DMS 273 (cell line): ENCODE measurements at regions not wholly inside any gene's neighbourhood (a gene's known extent, or its start where the extent isn't known, plus 50 kb on each side); places are given as distances from the start of the nearest gene placed in this dataset.
A peak's percentile ranks its signal among the peaks of the same experiment; 100 is the strongest.
"Not testable (repeated sequence)": the region's sequence is repeated elsewhere in the genome, so short reads cannot be mapped to it uniquely, and the experiment has no call there.

ENCODE experiments used
- DNase-seq: peaks from one replicate; lab custom pipeline; 2025; ENCODE audit not compliant: unreplicated experiment; lab: John Stamatoyannopoulos, UW

DNA sequence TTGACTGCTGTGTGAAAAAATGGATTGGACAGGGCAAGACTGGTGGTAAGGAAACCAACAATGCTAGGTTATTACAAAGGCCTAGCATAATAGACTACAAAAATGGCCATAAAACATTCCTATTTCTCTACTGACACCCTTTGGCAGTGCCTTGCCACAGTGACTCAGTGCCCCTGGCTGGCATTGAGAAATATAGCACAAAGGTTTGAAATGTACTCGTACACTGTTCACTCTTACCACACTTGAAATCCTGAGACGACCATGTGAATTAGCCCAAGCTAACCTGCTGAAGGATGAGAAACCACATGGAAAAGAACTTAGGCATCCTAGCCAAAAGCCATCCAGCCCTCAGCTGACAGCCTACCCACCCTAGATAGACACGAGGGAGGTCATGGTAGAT lies 149.8 kb upstream of the PALMD start:
- no peak for DNase-seq

DNA sequence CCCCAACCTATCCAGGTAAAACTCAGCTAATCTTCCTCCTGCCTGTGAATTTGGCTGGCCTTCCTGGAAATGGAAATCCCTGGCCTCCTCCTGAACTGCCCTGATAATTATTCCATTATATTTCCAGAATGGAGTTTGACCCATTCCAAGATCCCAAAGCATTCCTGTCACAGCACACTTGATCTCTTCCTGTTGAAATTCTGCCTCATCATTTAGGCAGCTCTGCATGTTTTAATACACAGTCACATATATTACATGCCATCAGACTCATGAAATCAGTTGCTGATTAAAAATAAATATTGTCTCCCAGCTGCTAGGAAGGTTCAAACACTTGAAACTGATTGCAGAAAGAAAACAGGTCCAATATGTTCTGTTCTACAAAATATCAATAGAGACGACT lies 148.2 kb upstream of the PALMD start:
- no peak for DNase-seq

DNA sequence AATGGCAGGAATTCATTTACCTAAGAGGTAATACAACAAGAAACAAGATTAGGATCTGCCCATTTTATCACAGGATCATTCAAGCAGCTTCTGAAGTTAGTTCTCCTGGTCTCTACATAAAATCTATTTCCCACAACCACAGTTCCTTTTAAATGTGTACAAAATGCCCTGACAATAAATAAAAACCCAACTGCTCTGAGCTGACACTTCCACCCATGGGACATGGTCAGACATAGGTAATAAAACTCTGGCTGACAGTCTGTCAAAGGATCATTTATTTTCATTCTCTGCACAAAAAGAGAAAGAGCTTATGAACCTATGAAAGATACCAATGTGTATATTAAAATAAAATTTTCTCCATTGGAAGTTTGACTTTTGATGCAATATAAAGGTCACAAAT lies 145.4 kb upstream of the PALMD start:
- no peak for DNase-seq

DNA sequence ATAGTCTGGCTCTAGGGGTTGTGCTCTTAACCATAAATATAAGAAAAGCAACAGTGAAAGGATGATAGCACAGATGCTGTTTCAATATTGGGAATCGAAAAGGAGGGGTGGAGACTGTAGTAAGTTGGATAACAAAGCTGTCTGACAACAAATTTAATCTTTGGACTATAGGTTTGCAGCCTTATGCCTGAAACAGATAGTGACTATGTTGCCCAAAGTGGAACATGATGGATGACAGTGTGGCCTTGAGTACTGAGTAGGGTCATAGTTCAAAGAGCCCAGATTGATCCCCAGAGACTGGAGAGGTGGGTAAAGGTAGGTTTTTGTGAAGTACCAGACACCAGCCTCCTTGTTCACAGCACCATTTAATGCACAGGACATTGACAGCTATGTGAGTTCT lies 144.0 kb upstream of the PALMD start:
- DNase-seq = no peak

DNA sequence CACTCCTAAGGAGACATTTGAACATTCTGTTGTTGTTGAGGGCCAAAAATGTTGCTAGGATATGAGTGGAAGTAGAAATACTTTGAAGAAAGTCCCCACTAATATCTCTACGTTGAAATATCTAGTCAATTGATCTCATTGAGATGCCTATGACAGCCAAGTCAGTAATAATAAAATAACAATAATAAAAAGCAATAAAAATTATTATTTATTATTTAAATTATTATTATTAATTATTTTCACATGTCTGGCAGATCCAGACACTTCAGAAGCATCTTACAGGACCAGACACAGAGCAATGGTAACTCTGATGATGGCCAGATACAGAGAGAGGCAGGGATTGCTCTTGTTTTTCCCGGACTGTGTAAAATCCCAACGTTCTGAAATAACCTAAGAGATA lies 143.5 kb upstream of the PALMD start:
- no peak for DNase-seq

GRCh38 chr1:99503276-99503747 lies 142.6 kb upstream of the PALMD start:
- DNase-seq = no peak

DNA sequence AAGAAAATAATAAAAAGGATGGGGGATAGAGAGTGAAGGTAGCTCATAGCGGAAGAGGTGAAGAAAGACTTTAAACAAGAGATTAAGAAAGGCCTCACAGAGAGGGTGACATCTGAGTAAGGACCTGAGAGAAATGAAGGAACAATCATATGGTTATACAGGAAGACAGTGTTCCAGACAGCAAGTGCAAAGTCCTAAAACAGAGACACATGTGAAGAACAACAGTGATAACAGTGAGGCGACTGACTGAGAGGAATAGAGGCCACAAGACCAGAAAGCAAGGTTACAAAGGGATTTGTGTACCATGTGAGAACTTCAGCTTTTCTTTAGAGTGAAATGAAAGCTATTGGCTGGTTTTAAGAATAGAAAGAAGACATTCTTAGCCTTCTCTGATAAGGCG lies 141.6 kb upstream of the PALMD start:
- DNase-seq = no peak

DNA sequence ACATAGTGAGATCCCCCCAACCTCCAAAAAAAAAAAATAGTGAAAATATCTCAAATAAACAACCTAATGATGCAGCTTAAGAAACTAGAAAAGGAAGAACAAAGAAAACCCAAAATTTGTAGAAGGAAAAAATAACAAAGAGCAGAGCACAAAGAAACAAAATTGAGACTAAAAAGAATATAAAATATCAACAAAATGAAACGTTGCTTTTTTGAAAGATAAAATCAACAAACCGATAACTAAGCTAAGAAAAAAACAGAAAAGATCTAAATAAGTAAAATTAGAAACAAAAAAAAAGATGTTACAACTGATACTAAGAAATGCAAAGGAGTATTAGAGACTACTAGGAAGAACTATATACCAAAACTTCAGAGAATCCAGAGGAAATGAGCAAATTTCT lies 139.3 kb upstream of the PALMD start:
- DNase-seq = no peak

- DNase-seq = not testable (repeated sequence)
Measured at GRCh38 chr1:99507446-99507845, 138.5 kb upstream of the PALMD start.

GRCh38 chr1:99507906-99508732 lies 137.8 kb upstream of the PALMD start:
- no peak for DNase-seq

DNA sequence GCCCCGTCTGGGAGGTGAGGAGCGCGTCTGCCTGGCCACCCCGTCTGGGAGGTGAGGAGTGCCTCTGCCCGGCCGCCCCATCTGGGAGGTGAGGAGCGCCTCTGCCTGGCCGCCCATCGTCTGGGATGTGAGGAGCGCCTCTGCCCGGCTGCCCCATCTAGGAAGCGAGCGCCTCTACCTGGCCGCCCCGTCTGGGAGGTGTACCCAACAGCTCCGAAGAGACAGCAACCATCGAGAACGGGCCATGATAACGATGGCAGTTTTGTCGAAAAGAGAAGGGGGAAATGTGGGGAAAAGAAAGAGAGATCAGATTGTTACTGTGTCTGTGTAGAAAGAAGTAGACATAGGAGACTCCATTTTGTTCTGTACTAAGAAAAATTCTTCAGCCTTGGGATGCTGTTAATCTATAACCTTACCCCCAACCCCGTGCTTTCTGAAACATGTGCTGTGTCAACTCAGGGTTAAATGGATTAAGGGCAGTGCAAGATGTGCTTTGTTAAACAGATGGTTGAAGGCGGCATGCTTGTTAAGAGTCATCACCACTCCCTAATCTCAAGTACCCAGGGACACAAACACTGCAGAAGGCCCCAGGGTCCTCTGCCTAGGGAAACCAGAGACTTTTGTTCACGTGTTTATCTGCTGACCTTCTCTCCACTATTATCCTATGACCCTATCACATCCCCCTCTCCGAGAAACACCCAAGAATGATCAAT lies 137.0 kb upstream of the PALMD start:
- DNase-seq = peak; percentile 7

GRCh38 chr1:99514823-99515552 lies 130.9 kb upstream of the PALMD start:
- DNase-seq = not testable (repeated sequence)

GRCh38 chr1:99516141-99516540 lies 129.8 kb upstream of the PALMD start:
- DNase-seq = no peak

GRCh38 chr1:99520121-99520520 lies 125.8 kb upstream of the PALMD start:
- no peak for DNase-seq

DNA sequence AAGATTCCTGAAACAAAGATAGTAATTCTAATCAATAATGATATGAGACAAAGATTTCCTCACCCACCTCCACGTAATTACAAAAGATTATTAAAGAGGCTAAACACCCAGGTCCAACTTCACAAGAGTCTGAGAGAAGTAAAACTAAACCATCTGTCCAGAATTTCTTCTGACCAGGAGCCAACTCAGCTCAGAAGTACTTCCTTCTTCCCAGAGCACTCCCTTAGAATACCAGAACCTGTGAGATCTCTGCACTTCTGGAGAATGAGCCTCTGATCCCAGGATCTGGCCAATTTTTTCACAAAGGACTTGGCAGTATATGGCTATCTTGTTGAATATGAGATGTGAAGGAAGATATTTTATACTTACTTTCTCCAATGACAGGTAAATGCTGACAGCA lies 120.6 kb upstream of the PALMD start:
- peak; percentile 51 for DNase-seq

GRCh38 chr1:99527078-99527477 lies 118.8 kb upstream of the PALMD start:
- peak; percentile 31 for DNase-seq

DNA sequence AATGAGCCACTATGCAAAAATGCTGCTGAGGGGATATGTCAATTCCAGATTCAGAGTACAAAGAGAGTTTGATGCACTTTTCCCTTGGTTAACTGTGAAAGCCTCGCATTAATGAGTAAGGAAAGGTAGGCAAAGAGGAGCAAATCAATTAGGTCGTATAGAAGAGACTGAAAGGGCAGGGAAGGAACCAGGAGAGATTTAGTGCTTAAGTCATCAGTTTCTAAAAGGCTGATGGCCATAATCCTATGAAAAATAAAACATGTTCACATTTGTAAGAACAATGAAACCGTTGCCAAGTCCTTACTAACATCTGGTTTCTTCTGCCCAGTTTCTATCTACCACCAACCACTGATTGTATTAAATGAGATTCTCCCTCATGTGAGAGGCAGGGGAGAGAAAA lies 118.4 kb upstream of the PALMD start:
- DNase-seq = no peak

- no peak for DNase-seq
Measured at GRCh38 chr1:99529002-99529401, 116.9 kb upstream of the PALMD start.

DNA sequence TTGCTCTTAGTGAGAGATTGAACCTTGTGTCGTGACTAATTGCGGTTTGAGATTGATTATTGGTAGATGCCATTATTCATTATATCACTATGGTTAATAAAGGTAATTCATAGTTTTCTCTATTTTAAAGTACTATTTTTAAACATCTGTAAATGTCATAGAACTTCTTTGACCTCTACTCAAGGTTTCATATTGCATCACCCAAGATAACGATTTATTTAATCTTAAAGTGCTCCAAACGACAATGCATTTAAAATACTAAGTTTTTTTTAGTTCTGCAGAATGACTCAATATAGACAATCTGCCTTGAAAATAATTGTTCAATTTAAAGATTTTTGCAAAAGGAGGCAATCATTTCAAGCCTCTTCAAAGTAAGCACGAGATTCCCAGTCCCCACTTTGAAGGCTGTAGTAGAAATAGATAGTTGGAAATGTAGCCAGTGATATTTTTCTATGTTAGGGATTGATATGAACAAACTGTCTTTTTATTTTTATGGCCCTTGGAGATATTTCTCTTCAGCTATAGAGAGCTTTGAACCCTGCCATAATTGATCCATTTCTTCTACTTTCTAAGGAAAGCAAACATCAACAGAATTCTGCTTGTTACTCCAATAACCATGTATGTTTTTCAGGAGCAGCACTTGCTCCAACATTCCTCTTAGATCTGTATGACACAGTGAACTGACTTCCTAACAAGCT lies 114.2 kb upstream of the PALMD start:
- DNase-seq = no peak

DNA sequence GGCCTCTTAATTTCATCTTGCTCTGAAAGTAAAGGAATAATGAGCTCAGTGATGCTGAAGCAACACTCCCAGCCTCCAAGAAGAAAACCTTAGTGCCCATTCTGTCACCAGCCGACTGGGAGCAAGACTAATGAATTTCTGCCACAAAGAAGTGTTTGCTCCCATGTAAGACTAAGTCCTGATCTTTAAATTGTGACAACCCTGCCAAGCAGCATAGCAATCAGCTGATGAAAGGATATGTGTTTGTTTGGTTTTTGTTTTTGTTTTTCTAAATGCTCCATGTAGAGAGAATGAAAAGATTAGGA lies 113.7 kb upstream of the PALMD start:
- no peak for DNase-seq

GRCh38 chr1:99533909-99534637 lies 111.8 kb upstream of the PALMD start:
- DNase-seq = peak; percentile 26
